AG09319 (cell line): ENCODE measurements at regions not wholly inside any gene's neighbourhood (a gene's known extent, or its start where the extent isn't known, plus 50 kb on each side); places are given as distances from the start of the nearest gene placed in this dataset.

ENCODE experiments used
- DNase-seq: peaks from one replicate; pipeline ENCODE4 v3.0.0-alpha.2; 2010; ENCODE audit warnings: low read depth; ENCODE audit errors: extremely low read depth
- CTCF ChIP-seq: IDR thresholded peaks from 2 replicates; pipeline ENCODE4 v1.5.1; 2011; ENCODE audit warnings: low read depth, mild to moderate bottlenecking, inconsistent platforms, low read length, moderate library complexity

GRCh38 chr12:46500673-46501072 lies 128.1 kb upstream of the SLC38A2 start:
- no peak for DNase-seq

GRCh38 chr12:46499901-46500300 lies 127.3 kb upstream of the SLC38A2 start:
- TF ChIP-seq CTCF = no peak
- no peak for DNase-seq

More at GRCh38 chr12:46500673-46501072, 128.1 kb upstream of the SLC38A2 start:
- TF ChIP-seq CTCF = no peak

GRCh38 chr12:46499226-46499625 lies 126.7 kb upstream of the SLC38A2 start:
- no peak for DNase-seq
- no peak for TF ChIP-seq CTCF

GRCh38 chr12:46497739-46498138 lies 125.2 kb upstream of the SLC38A2 start:
- TF ChIP-seq CTCF = no peak

GRCh38 chr12:46494424-46494823 lies 121.9 kb upstream of the SLC38A2 start:
- DNase-seq = no peak
- no peak for TF ChIP-seq CTCF

More at GRCh38 chr12:46497739-46498138, 125.2 kb upstream of the SLC38A2 start:
- DNase-seq = no peak

- DNase-seq = no peak
- no peak for TF ChIP-seq CTCF
These were observed 121.2 kb upstream of the SLC38A2 start for GRCh38 chr12:46493834-46494181.

- DNase-seq = no peak
- no peak for TF ChIP-seq CTCF
These were observed 120.7 kb upstream of the SLC38A2 start for GRCh38 chr12:46493150-46493833.
